Islet precursor cell (in vitro differentiated cells): ENCODE measurements at regions not wholly inside any gene's neighbourhood (a gene's known extent, or its start where the extent isn't known, plus 50 kb on each side); places are given as distances from the start of the nearest gene placed in this dataset.
"Not testable (repeated sequence)": the region's sequence is repeated elsewhere in the genome, so short reads cannot be mapped to it uniquely, and the experiment has no call there.

Experiments
- DNase-seq: peaks from one replicate; pipeline ENCODE4 v3.0.0-alpha.2; 2018

GRCh38 chr3:159482241-159482993 lies 506.2 kb upstream of the IL12A start:
- DNase-seq: no peak

GRCh38 chr3:159482994-159483367 lies 505.7 kb upstream of the IL12A start:
- DNase-seq: no peak

GRCh38 chr3:159486580-159486979 lies 502.1 kb upstream of the IL12A start:
- DNase-seq: no peak

- no peak for DNase-seq
These were observed 501.3 kb upstream of the IL12A start for GRCh38 chr3:159487304-159487703.

- DNase-seq: no peak
These were observed 500.0 kb upstream of the IL12A start for GRCh38 chr3:159488602-159489001.

GRCh38 chr3:159497361-159497760 lies 491.3 kb upstream of the IL12A start:
- DNase-seq: no peak

GRCh38 chr3:159499031-159499793 lies 489.4 kb upstream of the IL12A start:
- no peak for DNase-seq

GRCh38 chr3:159501029-159501428 lies 487.6 kb upstream of the IL12A start:
- no peak for DNase-seq

- DNase-seq: no peak
These were observed 485.6 kb upstream of the IL12A start for GRCh38 chr3:159502986-159503385.

GRCh38 chr3:159510988-159511387 lies 477.6 kb upstream of the IL12A start:
- DNase-seq: not testable (repeated sequence)

- DNase-seq: no peak
These were observed 475.2 kb upstream of the IL12A start for GRCh38 chr3:159513444-159513843.

GRCh38 chr3:159513867-159514380 lies 474.7 kb upstream of the IL12A start:
- no peak for DNase-seq

- DNase-seq: no peak
These were observed 471.5 kb upstream of the IL12A start for GRCh38 chr3:159517105-159517504.

- DNase-seq: no peak
These were observed 468.0 kb upstream of the IL12A start for GRCh38 chr3:159520638-159521037.

GRCh38 chr3:159522276-159522675 lies 466.4 kb upstream of the IL12A start:
- no peak for DNase-seq

- DNase-seq: no peak
These were observed 460.3 kb upstream of the IL12A start for GRCh38 chr3:159528251-159528895.

GRCh38 chr3:159532577-159532976 lies 456.1 kb upstream of the IL12A start:
- no peak for DNase-seq

- no peak for DNase-seq
These were observed 454.1 kb upstream of the IL12A start for GRCh38 chr3:159534496-159534895.

GRCh38 chr3:159536876-159537275 lies 451.8 kb upstream of the IL12A start:
- DNase-seq: no peak

- no peak for DNase-seq
These were observed 450.1 kb upstream of the IL12A start for GRCh38 chr3:159538507-159538906.

GRCh38 chr3:159540882-159541495 lies 447.6 kb upstream of the IL12A start:
- no peak for DNase-seq

- DNase-seq: no peak
These were observed 439.8 kb upstream of the IL12A start for GRCh38 chr3:159548675-159549335.

- no peak for DNase-seq
These were observed 433.4 kb upstream of the IL12A start for GRCh38 chr3:159555205-159555604.
